PC-3 (cell line): ENCODE measurements at regions not wholly inside any gene's neighbourhood (a gene's known extent, or its start where the extent isn't known, plus 50 kb on each side); places are given as distances from the start of the nearest gene placed in this dataset.

Experiments used
- ATAC-seq: fragments of 200-7000 bp; cut with Tn5 transposase; 2 replicates; pipeline ENCODE4 v1.9.1; 2020; ENCODE audit warnings: mild to moderate bottlenecking, moderate library complexity
- BruUV-seq: library from RNA; stranded (reverse); fragments of 400-500 nt; replicated peaks from 2 replicates; lab custom pipeline; 2021; lab: Mats Ljungman, UMichigan
- CTCF ChIA-PET: fragments of 300-600 bp; sonication (Branson Sonifier 250); formaldehyde crosslinking; loops from one replicate; lab custom pipeline; 2022; ENCODE audit warnings: antibody characterized with exemption; lab: Charles Lee
- POLR2A ChIA-PET: fragments of 300-600 bp; sonication (Branson Sonifier 250); formaldehyde crosslinking; loops from one replicate; lab custom pipeline; 2022; ENCODE audit warnings: antibody characterized with exemption; ENCODE audit not compliant: unreplicated experiment; lab: Charles Lee
- DNase-seq: peaks from one replicate; pipeline ENCODE4 v3.0.0-alpha.2; 2015
- H2AFZ ChIP-seq: fragments of 300-600 bp; sonication (generic); 2 replicates; pipeline ENCODE4 v1.6.0; 2016; ENCODE audit warnings: antibody characterized with exemption, low read length
- H3F3A ChIP-seq: fragments of 300-600 bp; sonication (generic); one replicate; pipeline ENCODE4 v1.6.0; 2017; ENCODE audit warnings: antibody characterized with exemption, low read length, control low read depth, mild to moderate bottlenecking; ENCODE audit not compliant: unreplicated experiment
- H3K27ac ChIP-seq: fragments of 300-600 bp; sonication (generic); 2 replicates; pipeline ENCODE4 v1.5.1; 2016; ENCODE audit warnings: mild to moderate bottlenecking, low read length
- H3K27me3 ChIP-seq: fragments of 300-600 bp; sonication (generic); 2 replicates; pipeline ENCODE4 v1.6.1; 2016; ENCODE audit warnings: low read length, mixed read lengths
- H3K36me3 ChIP-seq: fragments of 300-600 bp; sonication (generic); 2 replicates; pipeline ENCODE4 v1.6.1; 2016; ENCODE audit warnings: low read depth, mixed run types, low read length, mixed read lengths
- H3K4me1 ChIP-seq: fragments of 300-600 bp; sonication (generic); 2 replicates; pipeline ENCODE4 v1.5.1; 2016; ENCODE audit warnings: low read length; ENCODE audit not compliant: insufficient read depth
- H3K4me2 ChIP-seq: fragments of 300-600 bp; sonication (generic); 2 replicates; pipeline ENCODE4 v1.6.0; 2016; ENCODE audit warnings: low read length
- H3K4me3 ChIP-seq: fragments of 300-600 bp; sonication (generic); 2 replicates; pipeline ENCODE4 v1.5.1; 2016; ENCODE audit warnings: mild to moderate bottlenecking, low read length, mixed read lengths
- H3K79me2 ChIP-seq: fragments of 300-600 bp; sonication (generic); 2 replicates; pipeline ENCODE4 v1.6.1; 2017; ENCODE audit warnings: low read length, mixed read lengths
- H3K9ac ChIP-seq: fragments of 300-600 bp; sonication (generic); 2 replicates; pipeline ENCODE4 v1.6.0; 2016; ENCODE audit warnings: mild to moderate bottlenecking, low read length
- H3K9me2 ChIP-seq: fragments of 300-600 bp; sonication (generic); replicated peaks from 2 replicates; pipeline ENCODE4 v1.6.1; 2016; ENCODE audit warnings: mixed run types, low read length, mixed read lengths
- H3K9me3 ChIP-seq: fragments of 300-600 bp; sonication (generic); 2 replicates; pipeline ENCODE4 v1.6.1; 2016; ENCODE audit warnings: low read length, mixed read lengths
- H4K20me1 ChIP-seq: fragments of 300-600 bp; sonication (generic); 2 replicates; pipeline ENCODE4 v1.6.1; 2016; ENCODE audit warnings: low read length, mixed read lengths
- EZH2 ChIP-seq: fragments of 300-600 bp; sonication (generic); IDR thresholded peaks from one replicate; pipeline ENCODE4 v1.6.1; 2017; ENCODE audit warnings: antibody characterized with exemption, mild to moderate bottlenecking, low read length; ENCODE audit not compliant: unreplicated experiment
- EZH2phosphoT487 ChIP-seq: fragments of 300-600 bp; sonication (generic); IDR thresholded peaks from 2 replicates; pipeline ENCODE4 v1.6.1; 2018; ENCODE audit warnings: mild to moderate bottlenecking, antibody characterized with exemption, low read length, borderline replicate concordance
- intact Hi-C: fragments of 100-400 bp; cut with micrococcal nuclease; formaldehyde crosslinking; loops from 2 replicates; pipeline ENCODE4 v1.9.0; 2023
- TF ChIP-seq, protein P1 (sequence below): fragments of 300-600 bp; sonication (generic); conservative IDR thresholded peaks from 2 replicates; pipeline ENCODE4 v1.5.1; 2017; ENCODE audit warnings: antibody characterized with exemption, low read depth, mild to moderate bottlenecking, low read length

DNA sequence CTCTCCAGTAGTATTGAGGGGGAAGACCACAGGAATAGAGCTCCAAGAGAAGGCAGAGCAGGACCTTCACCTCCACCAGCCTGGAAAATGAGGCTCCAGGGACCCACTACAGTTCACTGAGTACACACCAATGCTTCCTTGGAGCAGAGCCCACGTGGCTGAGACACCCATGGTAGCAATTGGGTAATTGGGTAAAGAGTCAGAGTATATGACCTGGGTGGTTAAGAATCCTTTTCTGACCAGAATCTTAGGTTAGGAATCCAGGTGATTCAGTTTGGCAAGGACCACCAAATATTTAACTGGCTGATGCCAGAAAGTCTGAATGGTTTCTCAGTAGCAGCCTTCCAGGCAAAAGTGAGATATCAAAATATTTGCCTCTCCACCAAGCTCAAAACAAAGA lies 107.7 kb downstream of the MDH1 start:
- CTCF ChIA-PET: no interaction called here

DNA sequence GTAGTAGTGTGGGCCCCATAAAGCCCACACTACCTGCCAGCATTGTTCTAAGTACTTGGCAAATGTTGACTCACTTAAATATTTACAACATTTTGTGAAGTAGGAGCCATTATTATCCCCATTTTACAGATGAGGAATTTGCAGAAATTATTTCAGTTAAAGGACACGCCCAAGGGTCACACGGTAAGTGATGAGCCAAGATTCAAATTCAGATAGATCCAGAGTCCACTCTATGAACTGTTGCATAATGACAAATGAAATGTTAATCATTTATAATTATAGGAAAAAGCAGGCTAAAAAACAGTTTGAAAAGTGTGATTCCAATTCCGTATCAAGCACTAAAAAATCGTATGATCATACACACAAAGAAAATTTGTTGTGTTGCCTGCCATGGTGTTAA lies 108.4 kb downstream of the MDH1 start:
- no TSS peak for BruUV-seq
- CTCF ChIA-PET: no interaction called here
- POLR2A ChIA-PET: no interaction called here

More for the DNA sequence above, 107.7 kb downstream of the MDH1 start:
- Histone ChIP-seq H2AFZ (0 out of 2 replicates have a peak overlapping the region, but pooled peaks have one; percentile 9), H3K79me2 (no peaks in the 10 kb centered on the region), H3K4me2 (peak overlapping the region; percentile 15; the same call in 1 of the 2 replicates), H3K4me3 (no peak overlapping the region), H3K27me3 (no peaks in the 10 kb centered on the region), H3K9me2 (no peaks in the 10 kb centered on the region), H3K9ac (no peak overlapping the region), H3K4me1 (peaks cover 41% of the 10 kb centered on the region), H3F3A (peaks cover 7% of the 10 kb centered on the region), H3K36me3 (no peaks in the 10 kb centered on the region), H4K20me1 (no peaks in the 10 kb centered on the region), H3K27ac (peak overlapping the region; percentile 16; the same call in 1 of the 2 replicates), H3K9me3 (no peaks in the 10 kb centered on the region)
- TF ChIP-seq EZH2phosphoT487 (no peak), EZH2 (no peak)
- TF ChIP-seq, protein P1, sequence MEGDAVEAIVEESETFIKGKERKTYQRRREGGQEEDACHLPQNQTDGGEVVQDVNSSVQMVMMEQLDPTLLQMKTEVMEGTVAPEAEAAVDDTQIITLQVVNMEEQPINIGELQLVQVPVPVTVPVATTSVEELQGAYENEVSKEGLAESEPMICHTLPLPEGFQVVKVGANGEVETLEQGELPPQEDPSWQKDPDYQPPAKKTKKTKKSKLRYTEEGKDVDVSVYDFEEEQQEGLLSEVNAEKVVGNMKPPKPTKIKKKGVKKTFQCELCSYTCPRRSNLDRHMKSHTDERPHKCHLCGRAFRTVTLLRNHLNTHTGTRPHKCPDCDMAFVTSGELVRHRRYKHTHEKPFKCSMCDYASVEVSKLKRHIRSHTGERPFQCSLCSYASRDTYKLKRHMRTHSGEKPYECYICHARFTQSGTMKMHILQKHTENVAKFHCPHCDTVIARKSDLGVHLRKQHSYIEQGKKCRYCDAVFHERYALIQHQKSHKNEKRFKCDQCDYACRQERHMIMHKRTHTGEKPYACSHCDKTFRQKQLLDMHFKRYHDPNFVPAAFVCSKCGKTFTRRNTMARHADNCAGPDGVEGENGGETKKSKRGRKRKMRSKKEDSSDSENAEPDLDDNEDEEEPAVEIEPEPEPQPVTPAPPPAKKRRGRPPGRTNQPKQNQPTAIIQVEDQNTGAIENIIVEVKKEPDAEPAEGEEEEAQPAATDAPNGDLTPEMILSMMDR: no peak
- no TSS peak for BruUV-seq
- POLR2A ChIA-PET: no interaction called here
- ATAC-seq: no peak
- intact Hi-C loops: loop anchor here (10.0 kb wide), 1 partner anchor 318 kb away; the partner anchor contains the start of gene VPS54
- DNase-seq: peak; percentile 79

More for the DNA sequence above, 108.4 kb downstream of the MDH1 start:
- Histone ChIP-seq H3K9ac (no peak overlapping the region), H3K4me3 (no peak overlapping the region), H3F3A (peaks cover 7% of the 10 kb centered on the region), H3K79me2 (no peaks in the 10 kb centered on the region), H2AFZ (no peak overlapping the region), H3K9me2 (no peaks in the 10 kb centered on the region), H3K4me1 (peaks cover 41% of the 10 kb centered on the region), H3K4me2 (0 out of 2 replicates have a peak overlapping the region, but pooled peaks have one; percentile 15), H3K9me3 (no peaks in the 10 kb centered on the region), H3K27me3 (no peaks in the 10 kb centered on the region), H3K36me3 (no peaks in the 10 kb centered on the region), H4K20me1 (no peaks in the 10 kb centered on the region), H3K27ac (peak overlapping the region; percentile 16; the same call in 1 of the 2 replicates)
- no peak for DNase-seq
- intact Hi-C loops: loop anchor here (10.0 kb wide), 1 partner anchor 318 kb away; the partner anchor contains the start of gene VPS54
- no peak for TF ChIP-seq EZH2
- TF ChIP-seq, protein P1: no peak
- TF ChIP-seq EZH2phosphoT487: no peak
- no peak for ATAC-seq
